Pulmonary artery endothelial cell (primary cell): ENCODE measurements at regions not wholly inside any gene's neighbourhood (a gene's known extent, or its start where the extent isn't known, plus 50 kb on each side); places are given as distances from the start of the nearest gene placed in this dataset.
A peak's percentile ranks its signal among the peaks of the same experiment; 100 is the strongest.
"Not testable (repeated sequence)": the region's sequence is repeated elsewhere in the genome, so short reads cannot be mapped to it uniquely, and the experiment has no call there.

Experiments used
- DNase-seq: peaks from one replicate; pipeline ENCODE4 v3.0.0-alpha.2; 2011; ENCODE audit warnings: low read depth, low spot score

GRCh38 chrX:26606971-26607370, 391.0 kb downstream of the MAGEB5 start:
- DNase-seq, result no peak

- DNase-seq, result no peak
Observed at GRCh38 chrX:26597981-26598380, 382.0 kb downstream of the MAGEB5 start.

GRCh38 chrX:26590849-26591248, 374.9 kb downstream of the MAGEB5 start:
- no peak for DNase-seq

GRCh38 chrX:26586570-26586969, 370.6 kb downstream of the MAGEB5 start:
- DNase-seq, result no peak

- no peak for DNase-seq
Observed at GRCh38 chrX:26581091-26581490, 365.1 kb downstream of the MAGEB5 start.

GRCh38 chrX:26580021-26580420, 364.1 kb downstream of the MAGEB5 start:
- DNase-seq, result no peak

GRCh38 chrX:26574234-26574633, 358.3 kb downstream of the MAGEB5 start:
- DNase-seq, result no peak

GRCh38 chrX:26562156-26562555, 346.2 kb downstream of the MAGEB5 start:
- DNase-seq, result no peak

- no peak for DNase-seq
Observed at GRCh38 chrX:26559855-26560254, 343.9 kb downstream of the MAGEB5 start.

GRCh38 chrX:26558719-26559386, 342.9 kb downstream of the MAGEB5 start:
- DNase-seq, result no peak

GRCh38 chrX:26557691-26558321, 341.8 kb downstream of the MAGEB5 start:
- no peak for DNase-seq

- not testable (repeated sequence) for DNase-seq
Observed at GRCh38 chrX:26525768-26526167, 309.8 kb downstream of the MAGEB5 start.

- no peak for DNase-seq
Observed at GRCh38 chrX:26522501-26522900, 306.5 kb downstream of the MAGEB5 start.

GRCh38 chrX:26511589-26512363, 295.8 kb downstream of the MAGEB5 start:
- no peak for DNase-seq

- DNase-seq, result no peak
Observed at GRCh38 chrX:26470941-26471340, 255.0 kb downstream of the MAGEB5 start.

GRCh38 chrX:26466387-26466786, 250.4 kb downstream of the MAGEB5 start:
- no peak for DNase-seq

GRCh38 chrX:26445288-26445687, 229.3 kb downstream of the MAGEB5 start:
- DNase-seq, result no peak

GRCh38 chrX:26444417-26444816, 228.4 kb downstream of the MAGEB5 start:
- not testable (repeated sequence) for DNase-seq

GRCh38 chrX:26442340-26442739, 226.4 kb downstream of the MAGEB5 start:
- DNase-seq, result peak; percentile 17

GRCh38 chrX:26414534-26414933, 198.6 kb downstream of the MAGEB5 start:
- no peak for DNase-seq

- DNase-seq, result no peak
Observed at GRCh38 chrX:26411045-26411444, 195.1 kb downstream of the MAGEB5 start.

GRCh38 chrX:26409636-26410035, 193.7 kb downstream of the MAGEB5 start:
- DNase-seq, result no peak

GRCh38 chrX:26387906-26388305, 171.9 kb downstream of the MAGEB5 start:
- no peak for DNase-seq
